Transverse colon (tissue), 4 donors: ENCODE measurements at regions not wholly inside any gene's neighbourhood (a gene's known extent, or its start where the extent isn't known, plus 50 kb on each side); places are given as distances from the start of the nearest gene placed in this dataset.

Experiments
- DNase-seq: peaks from one replicate; pipeline ENCODE4 v3.0.0-alpha.2; 2019
- H3K27ac ChIP-seq, 4 donors: fragments of 200-600 bp; sonication (generic); 2 replicates each; pipeline ENCODE4 v1.5.1; 2016 to 2018; ENCODE audit warnings: inconsistent platforms in 4 of 4
- H3K27me3 ChIP-seq: fragments of 200-600 bp; sonication (generic); 2 replicates; pipeline ENCODE4 v1.5.1; 2017; ENCODE audit warnings: inconsistent platforms
- H3K36me3 ChIP-seq, 4 donors: fragments of 200-600 bp; sonication (generic); 2 replicates each; pipeline ENCODE4 v1.5.1; 2017 to 2019; ENCODE audit warnings: inconsistent platforms in 4 of 4
- H3K4me1 ChIP-seq, 4 donors: fragments of 200-600 bp; sonication (generic); 2 replicates each; pipeline ENCODE4 v1.5.1; 2017 to 2020; ENCODE audit warnings: inconsistent platforms in 4 of 4
- H3K4me3 ChIP-seq, 4 donors: fragments of 200-600 bp; sonication (generic); 1 replicate in 1 of 4; 2 replicates in 3 of 4; pipeline versions ENCODE4 v1.5.1 to v1.6.1; 2017 to 2019; ENCODE audit warnings: inconsistent platforms in 4 of 4
- H3K9me3 ChIP-seq, 2 donors: fragments of 200-600 bp; sonication (generic); 2 replicates each; pipeline ENCODE4 v1.5.1; 2017 to 2019; ENCODE audit warnings: inconsistent platforms in 2 of 2
- EP300 ChIP-seq: sonication (generic); formaldehyde crosslinking; IDR thresholded peaks from one replicate; pipeline ENCODE4 v1.6.1; 2017; ENCODE audit warnings: antibody characterized with exemption, low read depth
- POLR2A ChIP-seq: fragments of 450-650 bp; IDR thresholded peaks from one replicate; pipeline ENCODE4 v1.6.1; 2016; ENCODE audit warnings: antibody characterized with exemption, mild to moderate bottlenecking, moderate library complexity
- POLR2AphosphoS5 ChIP-seq, 3 donors: sonication (generic); formaldehyde crosslinking; IDR thresholded peaks; one replicate each; pipeline ENCODE4 v1.6.1; 2016; ENCODE audit warnings: antibody characterized with exemption in 3 of 3
- WGBS, 2 donors: methylation state at CpG; one replicate each; pipeline ENCODE4 v1.1.5; 2018; ENCODE audit warnings: low coverage in 1 of 2; 5-methylcytosine and 5-hydroxymethylcytosine counted together
- in situ Hi-C, 4 donors: fragments of 200-750 bp; cut with MboI; loops; one replicate each; pipeline versions ENCODE4 v1.15.0 to v1.15.1; 2017; ENCODE audit warnings: low sequenced_read_pairs in 3 of 4, low pct_ligation_motif_present in 1 of 4, low pct_unique_long_range_greater_than_20kb in 1 of 4
- intact Hi-C: fragments of 100-400 bp; cut with DNase I; formaldehyde crosslinking; loops from one replicate; pipeline ENCODE4 v1.15.1; 2023; ENCODE audit warnings: low total_unique reads
- TF ChIP-seq, protein P1 (sequence below), 5 experiments: fragments of 200-600 bp in 3 of 5; fragments of 450-650 bp in 2 of 5; sonication (generic) in 3 of 5; IDR thresholded peaks; 1 replicate in 2 of 5; 2 replicates in 3 of 5; pipeline ENCODE4 v1.5.1; 2016 to 2017; ENCODE audit warnings: antibody characterized with exemption in 5 of 5, inconsistent platforms in 3 of 5, mild to moderate bottlenecking in 2 of 5, moderate library complexity in 1 of 5

DNA sequence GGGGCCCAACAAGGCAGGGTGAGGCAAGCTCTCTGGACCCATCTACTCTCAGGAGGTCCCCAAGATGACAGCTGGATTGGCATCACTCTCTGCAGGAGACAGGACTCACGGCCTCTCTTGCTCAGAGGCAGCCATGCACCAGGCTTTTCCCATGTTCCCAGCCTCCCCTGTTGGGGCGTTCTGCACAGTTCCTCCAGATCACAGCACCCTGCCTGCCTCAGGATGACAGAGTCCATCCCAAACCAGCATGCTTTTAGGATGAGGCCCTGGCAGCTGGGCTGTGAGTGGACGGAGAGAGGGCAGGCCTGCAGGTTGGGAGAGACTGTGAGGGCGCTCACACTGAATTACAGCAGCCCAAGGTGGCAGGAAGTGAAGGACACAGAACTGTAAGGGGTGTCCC lies 143.2 kb upstream of the MLN start:
- Histone ChIP-seq H3K4me1 (no peaks in the 10 kb centered on the region), H3K9me3 (no peaks in the 10 kb centered on the region), H3K4me3 (no peak overlapping the region), H3K27me3 (no peaks in the 10 kb centered on the region), H3K27ac (no peak overlapping the region), H3K36me3 (no peaks in the 10 kb centered on the region)
- in situ Hi-C loops (no loop called here), intact Hi-C loops (no loop called here)
- TF ChIP-seq, protein P1, sequence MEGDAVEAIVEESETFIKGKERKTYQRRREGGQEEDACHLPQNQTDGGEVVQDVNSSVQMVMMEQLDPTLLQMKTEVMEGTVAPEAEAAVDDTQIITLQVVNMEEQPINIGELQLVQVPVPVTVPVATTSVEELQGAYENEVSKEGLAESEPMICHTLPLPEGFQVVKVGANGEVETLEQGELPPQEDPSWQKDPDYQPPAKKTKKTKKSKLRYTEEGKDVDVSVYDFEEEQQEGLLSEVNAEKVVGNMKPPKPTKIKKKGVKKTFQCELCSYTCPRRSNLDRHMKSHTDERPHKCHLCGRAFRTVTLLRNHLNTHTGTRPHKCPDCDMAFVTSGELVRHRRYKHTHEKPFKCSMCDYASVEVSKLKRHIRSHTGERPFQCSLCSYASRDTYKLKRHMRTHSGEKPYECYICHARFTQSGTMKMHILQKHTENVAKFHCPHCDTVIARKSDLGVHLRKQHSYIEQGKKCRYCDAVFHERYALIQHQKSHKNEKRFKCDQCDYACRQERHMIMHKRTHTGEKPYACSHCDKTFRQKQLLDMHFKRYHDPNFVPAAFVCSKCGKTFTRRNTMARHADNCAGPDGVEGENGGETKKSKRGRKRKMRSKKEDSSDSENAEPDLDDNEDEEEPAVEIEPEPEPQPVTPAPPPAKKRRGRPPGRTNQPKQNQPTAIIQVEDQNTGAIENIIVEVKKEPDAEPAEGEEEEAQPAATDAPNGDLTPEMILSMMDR (IDR thresholded peaks at IDR 0.05) = no peak
- TF ChIP-seq POLR2A = no peak
- TF ChIP-seq POLR2AphosphoS5 (IDR thresholded peaks at IDR 0.05) = no peak
- no peak for TF ChIP-seq EP300
- no peak for DNase-seq
- WGBS, 2 donors = 87% methylated on average over 4 of the region's 4 CpGs; no CpG with 5 or more reads in 1 of the 2 donors

DNA sequence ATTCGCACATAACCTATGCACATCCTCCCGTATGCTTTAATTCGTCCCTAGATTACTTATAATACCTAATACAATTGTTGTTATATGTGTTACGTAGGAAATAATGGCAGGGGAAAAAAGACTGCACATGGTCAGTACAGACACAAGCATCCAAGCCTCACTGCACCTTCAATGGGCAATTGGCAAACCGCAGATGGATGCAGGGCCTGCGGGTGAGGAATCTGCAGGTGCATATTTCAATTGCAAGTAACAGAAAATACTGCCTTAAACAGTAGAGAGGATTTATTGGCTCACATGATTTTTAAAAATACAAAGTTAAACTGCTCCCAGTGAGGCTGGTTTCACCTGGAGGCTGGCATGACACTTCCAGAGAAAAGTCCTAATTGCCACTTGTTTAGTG lies 142.1 kb upstream of the MLN start:
- no peaks in the 10 kb centered on the region for H3K36me3 ChIP-seq
- no peaks in the 10 kb centered on the region for H3K27me3 ChIP-seq
- intact Hi-C loops (no loop called here), in situ Hi-C loops (no loop called here)
- no peaks in the 10 kb centered on the region for H3K9me3 ChIP-seq
- no peaks in the 10 kb centered on the region for H3K4me1 ChIP-seq
- WGBS, 2 donors = 85 to 92% methylated on average over 4 to 6 of the region's 6 CpGs
- H3K27ac ChIP-seq = no peak overlapping the region
- no peak for DNase-seq
- TF ChIP-seq EP300 = no peak
- TF ChIP-seq POLR2AphosphoS5 (IDR thresholded peaks at IDR 0.05) = no peak
- TF ChIP-seq, protein P1 (IDR thresholded peaks at IDR 0.05) = no peak
- TF ChIP-seq POLR2A = no peak
- H3K4me3 ChIP-seq = no peak overlapping the region

DNA sequence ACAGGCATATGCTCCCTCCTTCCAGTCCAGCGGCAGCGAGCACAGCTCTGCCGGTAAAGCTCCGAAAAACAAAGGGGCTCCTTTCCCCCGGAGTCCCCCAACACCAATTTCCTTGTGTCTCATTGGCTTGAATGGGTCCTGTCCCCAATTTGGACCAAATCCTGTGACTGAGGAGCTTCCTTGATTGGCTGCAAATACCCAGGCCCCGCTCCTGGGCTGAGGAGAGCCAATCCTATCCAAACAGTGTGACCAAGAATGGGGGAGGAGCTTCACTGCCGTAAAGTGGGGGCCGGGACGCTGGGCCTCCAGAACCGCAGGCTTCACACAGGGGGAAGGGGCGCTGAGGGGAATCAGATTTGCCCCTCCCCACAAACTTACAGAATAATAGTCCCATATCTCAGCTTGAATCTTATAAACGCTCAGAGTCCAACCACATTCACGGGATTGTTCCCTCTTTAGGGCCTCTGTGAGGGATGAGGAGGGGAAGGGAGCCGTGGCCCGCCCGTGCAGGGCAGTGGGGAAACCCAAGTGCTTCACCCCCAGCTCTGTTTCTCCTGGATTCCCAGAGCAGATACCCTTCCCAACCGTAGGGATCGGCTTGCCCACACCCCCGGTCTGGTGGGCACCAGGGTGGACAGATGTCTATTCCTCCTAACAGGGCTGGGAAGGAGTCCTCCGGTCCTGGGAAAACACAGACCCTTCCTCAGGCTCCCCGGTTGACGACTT lies 141.0 kb upstream of the MLN start:
- in situ Hi-C loops (no loop called here), intact Hi-C loops (no loop called here)
- WGBS, 2 donors = 85% methylated on average over 22 of the region's 22 CpGs; no CpG with 5 or more reads in 1 of the 2 donors
- no peak for DNase-seq
- no peaks in the 10 kb centered on the region for H3K4me1 ChIP-seq
- H3K36me3 ChIP-seq = no peaks in the 10 kb centered on the region
- no peak for TF ChIP-seq EP300
- no peak for TF ChIP-seq POLR2A
- TF ChIP-seq POLR2AphosphoS5 (IDR thresholded peaks at IDR 0.05) = no peak
- TF ChIP-seq, protein P1 (IDR thresholded peaks at IDR 0.05) = no peak
- H3K9me3 ChIP-seq = no peaks in the 10 kb centered on the region
- no peak overlapping the region for H3K27ac ChIP-seq
- no peaks in the 10 kb centered on the region for H3K27me3 ChIP-seq
- H3K4me3 ChIP-seq = no peak overlapping the region

DNA sequence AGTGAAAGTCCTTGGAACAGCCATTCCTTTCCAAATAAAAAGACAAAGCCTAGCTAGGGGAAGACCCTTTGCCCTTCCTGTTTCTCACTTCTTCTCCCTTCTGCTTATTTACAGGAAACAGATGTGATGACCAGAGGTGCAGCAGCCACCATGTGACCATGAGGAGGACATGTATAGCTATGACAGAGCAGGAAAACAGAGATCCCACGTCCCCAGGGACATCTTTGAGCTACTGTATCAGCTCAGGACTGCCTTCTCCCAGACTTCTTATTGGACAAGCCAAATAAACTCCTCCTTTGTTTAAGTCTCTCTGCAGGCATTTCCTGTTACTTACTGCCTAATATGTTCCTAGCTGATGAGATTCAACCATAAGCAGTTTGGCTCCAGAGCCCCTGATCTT lies 133.1 kb upstream of the MLN start:
- in situ Hi-C loops = no loop called here
- Histone ChIP-seq H3K4me3 (no peak overlapping the region), H3K9me3 (no peaks in the 10 kb centered on the region), H3K4me1 (no peaks in the 10 kb centered on the region), H3K36me3 (no peaks in the 10 kb centered on the region), H3K27me3 (no peaks in the 10 kb centered on the region), H3K27ac (no peak overlapping the region)
- TF ChIP-seq POLR2AphosphoS5 (IDR thresholded peaks at IDR 0.05) (no peak), POLR2A (no peak), EP300 (no peak)
- TF ChIP-seq, protein P1 (IDR thresholded peaks at IDR 0.05) = no peak
- DNase-seq = no peak
- WGBS, 2 donors = 44 to 57% methylated on average over 1 of the region's 1 CpG
- intact Hi-C loops = no loop called here
